SU-DHL-6 (cell line): ENCODE measurements at regions not wholly inside any gene's neighbourhood (a gene's known extent, or its start where the extent isn't known, plus 50 kb on each side); places are given as distances from the start of the nearest gene placed in this dataset.

Source experiments
- H2AFZ ChIP-seq: fragments of 200-600 bp; sonication (generic); 2 replicates; pipeline ENCODE4 v1.6.1; 2014; ENCODE audit warnings: low read depth, mild to moderate bottlenecking, moderate library complexity, mixed read lengths, antibody characterized with exemption, low read length; ENCODE audit not compliant: severe bottlenecking
- H3F3A ChIP-seq: fragments of 200-600 bp; shearing (Covaris generic); 2 replicates; pipeline ENCODE4 v1.6.0; 2016; ENCODE audit warnings: antibody characterized with exemption, mild to moderate bottlenecking; ENCODE audit not compliant: insufficient read depth
- H3K27ac ChIP-seq: fragments of 200-600 bp; sonication (generic); 2 replicates; pipeline ENCODE4 v1.5.1; 2016; ENCODE audit warnings: low read depth, mild to moderate bottlenecking, low read length, moderate library complexity, mixed read lengths
- H3K27me3 ChIP-seq: fragments of 200-600 bp; sonication (generic), shearing (Covaris generic); 2 replicates; pipeline ENCODE4 v1.6.0; 2014; ENCODE audit warnings: mild to moderate bottlenecking, low read length
- H3K36me3 ChIP-seq: fragments of 200-600 bp; sonication (generic); 2 replicates; pipeline ENCODE4 v1.6.1; 2014; ENCODE audit warnings: mild to moderate bottlenecking, low read length, mixed read lengths
- H3K4me2 ChIP-seq: fragments of 300-600, 200-600 bp; shearing (Covaris generic), sonication (generic); 2 replicates; pipeline ENCODE4 v1.6.0; 2014; ENCODE audit warnings: low read length, low read depth, mild to moderate bottlenecking; ENCODE audit not compliant: poor library complexity, severe bottlenecking
- H3K4me3 ChIP-seq: fragments of 200-600 bp; sonication (generic); 2 replicates; pipeline ENCODE4 v1.5.1; 2014; ENCODE audit warnings: antibody characterized with exemption, low read length, mild to moderate bottlenecking, mixed read lengths; ENCODE audit not compliant: insufficient read depth, poor library complexity, severe bottlenecking
- H3K79me2 ChIP-seq: fragments of 200-600 bp; sonication (generic); 2 replicates; pipeline ENCODE4 v1.6.1; 2014; ENCODE audit warnings: mild to moderate bottlenecking, low read length, moderate library complexity; ENCODE audit not compliant: insufficient read depth
- H3K9ac ChIP-seq: fragments of 200-600 bp; sonication (generic); 2 replicates; pipeline ENCODE4 v1.7.0; 2014; ENCODE audit warnings: mild to moderate bottlenecking, low read length
- H3K9me2 ChIP-seq: fragments of 200-600 bp; sonication (generic); replicated peaks from 2 replicates; pipeline ENCODE4 v1.6.1; 2014; ENCODE audit warnings: low read length; ENCODE audit not compliant: insufficient read depth
- H3K9me3 ChIP-seq: fragments of 200-600 bp; sonication (generic); 2 replicates; pipeline ENCODE4 v1.6.1; 2014; ENCODE audit warnings: low read length, mixed read lengths; ENCODE audit not compliant: insufficient read depth
- H4K20me1 ChIP-seq: fragments of 200-600 bp; sonication (generic); 2 replicates; pipeline ENCODE4 v1.6.1; 2014; ENCODE audit warnings: low read depth, mild to moderate bottlenecking, antibody characterized with exemption, low read length, moderate library complexity, mixed read lengths
- EZH2phosphoT487 ChIP-seq: fragments of 200-600 bp; sonication (generic), shearing (Covaris generic); conservative IDR thresholded peaks from 2 replicates; pipeline ENCODE4 v1.6.1; 2018; ENCODE audit warnings: mild to moderate bottlenecking, antibody characterized with exemption, low read length, moderate library complexity, mixed read lengths
- TF ChIP-seq, protein P1 (sequence below): fragments of 200-600 bp; sonication (generic); IDR thresholded peaks from one replicate; pipeline ENCODE4 v1.5.1; 2017; ENCODE audit warnings: antibody characterized with exemption, mild to moderate bottlenecking, low read length, moderate library complexity; ENCODE audit not compliant: insufficient read depth, poor library complexity, severe bottlenecking

DNA sequence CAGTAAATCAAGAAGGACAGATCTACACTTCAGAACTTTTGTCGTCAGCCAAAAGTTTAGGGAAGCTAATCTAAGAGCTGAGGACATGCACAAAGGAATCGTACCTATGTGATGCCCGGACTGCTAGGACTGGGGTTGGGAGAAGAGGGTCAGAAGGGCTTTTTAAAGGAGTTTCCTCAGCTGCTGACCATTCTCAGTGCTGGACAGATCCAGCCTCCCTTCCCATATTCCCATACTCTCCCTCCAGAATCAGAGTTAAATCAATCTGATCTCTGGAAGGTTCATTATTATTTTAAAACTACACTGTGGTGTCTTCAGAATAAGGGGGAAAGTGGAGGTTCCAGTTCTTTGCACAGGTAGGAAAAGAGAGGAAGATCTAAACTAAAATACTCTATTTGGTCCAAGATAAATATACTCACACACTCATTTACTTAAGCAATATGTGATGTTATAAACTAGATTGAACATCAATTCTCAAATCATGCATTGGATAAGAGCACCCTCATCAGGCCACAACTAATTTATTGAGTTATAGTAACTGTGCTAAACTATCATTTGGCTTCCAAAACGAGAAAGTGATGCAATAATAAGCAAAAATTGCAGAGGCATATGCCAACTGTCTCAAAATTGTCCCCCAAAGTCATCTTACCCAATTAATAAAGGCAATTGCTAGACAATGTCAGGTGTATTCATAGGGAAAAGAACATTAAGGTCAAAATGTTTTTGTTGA lies 124.7 kb downstream of the HNRNPD start:
- H3K4me3 ChIP-seq, result no peak overlapping the region
- H3K27me3 ChIP-seq, result no peaks in the 10 kb centered on the region
- H2AFZ ChIP-seq, result no peak overlapping the region
- TF ChIP-seq EZH2phosphoT487, result no peak
- TF ChIP-seq, protein P1, sequence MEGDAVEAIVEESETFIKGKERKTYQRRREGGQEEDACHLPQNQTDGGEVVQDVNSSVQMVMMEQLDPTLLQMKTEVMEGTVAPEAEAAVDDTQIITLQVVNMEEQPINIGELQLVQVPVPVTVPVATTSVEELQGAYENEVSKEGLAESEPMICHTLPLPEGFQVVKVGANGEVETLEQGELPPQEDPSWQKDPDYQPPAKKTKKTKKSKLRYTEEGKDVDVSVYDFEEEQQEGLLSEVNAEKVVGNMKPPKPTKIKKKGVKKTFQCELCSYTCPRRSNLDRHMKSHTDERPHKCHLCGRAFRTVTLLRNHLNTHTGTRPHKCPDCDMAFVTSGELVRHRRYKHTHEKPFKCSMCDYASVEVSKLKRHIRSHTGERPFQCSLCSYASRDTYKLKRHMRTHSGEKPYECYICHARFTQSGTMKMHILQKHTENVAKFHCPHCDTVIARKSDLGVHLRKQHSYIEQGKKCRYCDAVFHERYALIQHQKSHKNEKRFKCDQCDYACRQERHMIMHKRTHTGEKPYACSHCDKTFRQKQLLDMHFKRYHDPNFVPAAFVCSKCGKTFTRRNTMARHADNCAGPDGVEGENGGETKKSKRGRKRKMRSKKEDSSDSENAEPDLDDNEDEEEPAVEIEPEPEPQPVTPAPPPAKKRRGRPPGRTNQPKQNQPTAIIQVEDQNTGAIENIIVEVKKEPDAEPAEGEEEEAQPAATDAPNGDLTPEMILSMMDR, result no peak
- H4K20me1 ChIP-seq, result no peaks in the 10 kb centered on the region
- H3K9ac ChIP-seq, result no peak overlapping the region
- H3F3A ChIP-seq, result no peaks in the 10 kb centered on the region
- H3K27ac ChIP-seq, result no peak overlapping the region
- no peaks in the 10 kb centered on the region for H3K9me2 ChIP-seq
- H3K9me3 ChIP-seq, result no peaks in the 10 kb centered on the region
- H3K36me3 ChIP-seq, result no peaks in the 10 kb centered on the region
- no peaks in the 10 kb centered on the region for H3K79me2 ChIP-seq
- H3K4me2 ChIP-seq, result no peak overlapping the region

DNA sequence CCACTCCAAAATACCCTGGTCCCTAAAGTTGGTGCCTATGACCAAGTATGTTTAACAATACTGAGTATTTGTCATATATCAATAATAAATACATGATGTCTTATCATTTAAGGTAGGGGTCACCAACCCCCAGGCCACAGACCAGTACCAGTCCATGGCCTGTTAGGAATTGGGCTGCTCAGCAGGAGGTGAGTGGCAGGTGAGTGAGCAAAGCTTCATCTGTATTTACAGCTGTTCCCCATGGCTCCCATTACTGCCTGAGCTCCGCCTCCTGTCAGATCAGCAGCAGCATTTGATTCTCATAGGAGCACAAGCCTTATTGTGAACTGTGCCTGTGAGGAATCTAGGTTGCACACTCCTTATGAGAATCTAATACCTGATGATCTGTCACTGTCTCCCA lies 126.2 kb downstream of the HNRNPD start:
- H3K4me3 ChIP-seq, result no peak overlapping the region
- H3K4me2 ChIP-seq, result no peak overlapping the region
- H4K20me1 ChIP-seq, result no peaks in the 10 kb centered on the region
- TF ChIP-seq, protein P1, result no peak
- no peak for TF ChIP-seq EZH2phosphoT487
- no peak overlapping the region for H2AFZ ChIP-seq
- H3K79me2 ChIP-seq, result no peaks in the 10 kb centered on the region
- no peaks in the 10 kb centered on the region for H3K9me2 ChIP-seq
- no peaks in the 10 kb centered on the region for H3K27me3 ChIP-seq
- H3K27ac ChIP-seq, result no peak overlapping the region
- H3K9me3 ChIP-seq, result no peaks in the 10 kb centered on the region
- no peak overlapping the region for H3K9ac ChIP-seq
- H3F3A ChIP-seq, result no peaks in the 10 kb centered on the region
- no peaks in the 10 kb centered on the region for H3K36me3 ChIP-seq

DNA sequence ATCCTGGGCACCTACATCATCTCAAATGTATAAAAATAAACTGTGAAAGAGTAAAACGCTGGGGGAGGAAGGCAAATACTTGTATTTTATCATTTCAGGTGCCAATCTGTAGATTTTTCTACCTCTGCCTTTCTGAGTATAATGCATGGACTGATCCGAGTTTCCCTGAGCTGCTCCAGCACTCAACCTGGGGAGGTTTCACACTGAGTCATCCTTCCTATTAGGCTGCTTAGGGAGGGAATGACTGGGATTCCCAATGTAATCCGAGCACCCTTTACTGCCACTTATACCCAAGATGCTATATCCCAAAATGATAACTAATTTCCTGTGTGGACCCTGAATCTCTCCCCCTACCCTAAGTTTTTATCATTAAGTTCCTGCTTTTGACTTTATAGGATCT lies 126.6 kb downstream of the HNRNPD start:
- Histone ChIP-seq H3K36me3 (no peaks in the 10 kb centered on the region), H4K20me1 (no peaks in the 10 kb centered on the region), H3K27ac (no peak overlapping the region), H3K4me3 (no peak overlapping the region), H3K27me3 (no peaks in the 10 kb centered on the region), H3K9ac (no peak overlapping the region), H3K79me2 (no peaks in the 10 kb centered on the region), H3K9me3 (no peaks in the 10 kb centered on the region), H3F3A (no peaks in the 10 kb centered on the region), H3K9me2 (no peaks in the 10 kb centered on the region), H3K4me2 (no peak overlapping the region), H2AFZ (no peak overlapping the region)
- no peak for TF ChIP-seq EZH2phosphoT487
- TF ChIP-seq, protein P1, result no peak
